GM21786 (cell line): ENCODE measurements at regions not wholly inside any gene's neighbourhood (a gene's known extent, or its start where the extent isn't known, plus 50 kb on each side); places are given as distances from the start of the nearest gene placed in this dataset.

Source experiments
- ATAC-seq: cut with Tn5 transposase; IDR thresholded peaks from one replicate; pipeline ENCODE4 v1.9.1; 2021; ENCODE audit not compliant: unreplicated experiment

DNA sequence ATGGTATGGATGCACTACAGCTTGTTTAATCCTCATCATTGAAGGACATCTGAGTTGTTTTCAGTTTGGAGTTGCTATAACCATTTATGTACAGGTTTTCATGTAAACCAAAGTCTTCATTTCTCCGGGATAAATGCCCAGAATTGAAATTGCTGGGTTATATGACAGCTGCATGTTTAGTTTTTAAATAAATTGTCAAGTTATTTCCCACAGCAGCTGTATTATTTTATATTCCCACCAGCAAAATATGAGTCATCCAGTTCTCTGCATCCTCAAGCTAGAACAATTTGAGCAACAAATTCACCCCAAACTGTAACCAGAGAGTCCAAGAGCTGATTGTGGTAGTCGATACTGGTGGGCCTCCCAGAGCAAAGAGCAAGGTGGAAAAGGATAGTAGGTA, 125.6 kb upstream of the PRNP start:
- ATAC-seq: no peak

- ATAC-seq: no peak
Measured at GRCh38 chr20:4559906-4560305, 126.3 kb upstream of the PRNP start.

GRCh38 chr20:4559106-4559505, 127.2 kb upstream of the PRNP start:
- ATAC-seq: no peak

- no peak for ATAC-seq
Measured at GRCh38 chr20:4556781-4557180, 129.5 kb upstream of the PRNP start.

DNA sequence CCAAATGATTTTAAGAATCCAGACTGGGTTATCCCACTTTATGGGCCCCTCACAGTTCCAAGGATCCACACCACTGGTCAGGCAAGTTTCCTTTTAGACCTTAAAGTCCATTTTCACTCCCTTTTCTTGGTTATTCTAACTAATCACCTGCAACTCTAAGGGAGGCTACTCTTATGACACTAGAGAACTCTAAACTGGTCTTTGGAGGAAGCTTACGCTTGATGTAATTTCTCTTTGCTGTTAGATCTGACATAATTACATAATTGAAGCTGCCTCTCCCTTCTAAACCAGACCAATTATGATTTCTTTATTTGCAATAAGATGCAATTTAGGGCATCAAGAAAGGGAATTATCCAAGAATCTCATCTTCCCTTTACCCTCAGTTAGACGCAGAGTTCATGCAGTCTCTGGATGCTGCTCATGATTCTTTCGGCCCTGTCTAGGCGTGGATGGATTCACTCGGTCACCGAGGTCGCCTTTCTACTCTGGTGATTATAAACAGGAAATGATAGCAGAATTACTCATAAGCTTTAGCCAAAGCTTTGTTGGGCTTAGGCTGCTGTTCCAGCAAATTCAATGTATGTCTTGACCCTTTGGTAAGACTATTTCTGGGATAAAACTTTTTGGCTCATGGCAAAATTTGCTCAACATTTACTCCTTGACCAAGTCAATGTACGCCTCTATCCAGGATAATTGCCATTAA, 130.9 kb upstream of the PRNP start:
- no peak for ATAC-seq

DNA sequence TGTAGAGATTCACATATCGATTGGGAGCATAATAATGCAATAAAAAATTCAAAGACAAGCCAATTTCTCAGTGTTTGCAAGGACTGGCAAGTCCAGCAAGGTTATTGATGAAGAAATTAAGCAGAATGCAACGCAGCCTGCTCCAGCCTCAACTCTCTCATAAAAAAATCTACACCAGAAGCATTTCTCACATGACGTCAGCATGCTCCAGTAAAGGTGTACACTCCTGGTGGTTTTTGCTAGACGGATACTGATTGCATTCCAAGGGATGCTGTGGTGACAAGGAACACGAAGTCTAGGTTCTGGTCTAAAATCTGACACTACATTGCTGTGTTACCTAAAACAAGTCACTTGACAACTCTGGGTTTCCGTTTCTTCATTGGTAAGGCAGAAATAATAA, 131.9 kb upstream of the PRNP start:
- no peak for ATAC-seq

DNA sequence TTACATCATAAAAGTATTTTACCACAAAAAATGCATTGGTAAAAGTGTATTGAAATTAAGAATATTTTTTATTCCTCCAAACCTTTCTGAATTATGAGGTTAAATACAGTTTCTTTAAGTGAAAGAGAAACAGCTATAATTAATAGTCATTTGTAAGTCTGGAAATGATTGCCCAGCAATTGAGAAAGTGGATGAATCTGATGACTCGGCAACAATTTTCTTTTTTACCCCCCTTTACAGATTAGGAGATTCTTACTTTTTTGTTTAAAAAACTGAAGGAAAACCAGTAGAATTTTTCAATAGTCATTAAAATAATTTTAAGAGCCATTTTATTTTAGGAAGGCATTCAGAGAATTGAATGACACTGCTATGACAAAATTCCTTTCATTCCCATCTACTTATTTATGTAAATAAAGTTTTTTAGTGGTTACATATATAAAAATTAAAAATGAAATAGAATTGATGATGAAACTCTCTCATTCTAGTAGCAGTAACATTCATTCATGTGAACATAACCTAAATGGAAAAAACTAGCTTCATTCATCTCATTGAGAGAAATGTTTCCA, 134.1 kb upstream of the PRNP start:
- ATAC-seq: no peak

DNA sequence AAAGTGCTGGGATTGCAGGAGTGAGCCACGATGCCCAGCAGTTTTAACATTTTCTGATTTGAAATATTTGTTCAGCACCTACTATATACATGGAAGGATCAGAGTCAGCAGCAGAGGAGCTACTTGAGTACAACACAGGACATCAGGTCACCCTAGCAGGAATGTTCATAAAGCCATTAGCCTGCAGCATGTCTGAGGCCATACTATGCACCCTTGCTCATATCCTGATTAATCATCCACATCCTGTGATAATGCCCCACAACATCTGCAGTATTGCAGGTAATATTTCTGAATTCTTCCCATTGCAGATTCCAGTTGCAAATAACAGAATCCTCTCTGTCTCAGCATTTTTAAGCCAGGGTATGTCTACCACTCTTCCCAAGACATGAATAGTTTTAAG, 135.5 kb upstream of the PRNP start:
- no peak for ATAC-seq

DNA sequence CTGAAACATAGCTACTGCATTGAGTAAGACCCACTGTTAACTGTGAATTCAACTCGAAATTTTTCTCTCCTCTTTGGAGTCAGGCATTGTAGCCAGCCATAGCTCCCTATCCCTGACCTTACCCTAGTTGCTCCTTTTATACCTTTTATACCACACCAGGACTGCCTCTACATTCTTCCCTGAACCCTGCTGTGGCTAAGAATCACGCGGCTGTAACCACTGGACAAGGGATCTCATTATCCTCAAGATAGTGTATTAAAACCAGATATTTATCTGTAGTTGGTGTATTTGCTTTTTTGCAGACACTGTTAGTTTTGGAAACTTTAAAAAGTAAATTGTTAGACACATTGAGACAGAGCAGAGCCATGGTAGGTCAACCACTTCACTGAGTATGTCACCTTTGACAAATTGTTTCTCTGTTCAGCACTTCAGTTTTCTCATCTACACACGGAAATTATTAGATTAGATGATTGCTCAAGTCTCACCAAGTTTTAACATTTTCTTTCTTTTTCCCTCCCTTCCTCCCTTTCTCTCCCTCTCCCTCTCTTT, 136.5 kb upstream of the PRNP start:
- no peak for ATAC-seq

DNA sequence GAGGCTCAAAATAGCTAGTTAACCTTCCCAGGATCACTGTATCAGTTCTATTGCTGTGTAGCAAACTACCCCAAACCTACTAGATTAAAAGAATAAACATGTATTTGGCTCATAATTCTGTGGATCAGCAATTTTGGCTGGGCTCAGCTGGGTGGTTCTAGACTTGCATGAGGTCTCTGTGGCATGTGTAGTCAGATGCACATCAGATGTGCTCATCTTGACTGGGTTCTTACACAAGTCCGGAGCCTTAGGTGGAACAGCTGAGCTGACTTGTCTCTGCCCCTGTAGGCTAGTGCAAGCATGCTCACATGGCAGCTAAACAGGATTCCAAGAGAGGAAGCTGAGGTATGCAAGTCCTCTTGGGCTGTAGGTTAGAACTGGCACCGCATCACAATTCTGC, 137.7 kb upstream of the PRNP start:
- ATAC-seq: no peak

- no peak for ATAC-seq
Measured at GRCh38 chr20:4546786-4547185, 139.5 kb upstream of the PRNP start.

DNA sequence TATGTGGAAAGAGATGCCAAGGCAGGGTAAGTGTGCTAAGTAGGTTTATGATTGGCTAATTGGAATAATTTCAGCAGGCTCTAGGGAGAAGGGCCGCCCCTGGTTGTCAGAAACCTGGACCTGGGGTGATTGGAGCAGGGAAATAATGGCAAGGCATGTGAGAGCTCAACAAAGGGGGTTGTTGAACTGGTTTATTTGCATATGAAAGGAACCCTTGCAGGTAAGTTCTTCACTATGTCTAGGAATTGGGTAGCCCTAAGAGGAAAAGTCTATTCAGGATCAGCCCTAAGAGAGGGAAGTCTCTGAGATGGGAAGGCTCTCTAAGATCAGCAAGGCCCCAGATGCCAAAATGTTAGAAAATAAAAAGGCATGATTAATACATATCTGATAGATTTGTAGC, 139.9 kb upstream of the PRNP start:
- no peak for ATAC-seq

DNA sequence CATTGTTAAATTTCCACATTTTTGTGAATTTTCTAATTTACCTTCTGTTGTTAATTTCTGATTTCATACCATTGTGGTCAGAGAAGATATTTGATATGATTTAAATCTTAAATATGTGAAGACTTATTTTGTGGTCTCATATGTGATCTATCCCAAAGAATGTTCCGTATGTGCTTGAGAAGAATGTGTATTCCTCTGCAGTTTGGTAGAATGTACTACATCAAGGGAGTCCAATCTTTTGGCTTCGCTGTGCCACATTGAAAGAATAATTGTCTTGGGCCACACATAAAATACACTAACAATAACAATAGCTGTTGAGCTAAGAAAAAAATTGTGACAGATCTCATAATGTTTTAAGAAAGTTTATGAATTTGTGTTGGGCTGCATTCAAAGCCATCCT, 140.7 kb upstream of the PRNP start:
- ATAC-seq: no peak

DNA sequence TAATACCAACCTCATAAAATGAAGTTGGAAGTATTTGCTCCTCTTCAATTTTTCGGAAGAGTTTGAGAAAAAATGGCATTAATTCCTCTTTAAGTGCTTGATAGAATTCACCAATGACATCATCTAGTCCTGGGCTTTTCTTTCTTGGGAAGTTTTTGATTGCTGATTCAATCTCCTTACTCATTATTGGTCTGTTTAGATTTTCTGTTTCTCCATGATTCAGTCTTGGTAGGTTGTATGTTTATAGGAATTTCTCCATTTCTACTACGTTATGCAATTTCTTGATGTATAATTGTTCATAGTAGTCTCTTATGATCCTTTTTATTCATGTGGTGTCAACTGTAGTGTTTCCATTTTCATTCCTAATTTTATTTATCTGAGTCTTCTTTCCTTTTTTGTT, 141.5 kb upstream of the PRNP start:
- ATAC-seq: no peak

GRCh38 chr20:4542270-4542669, 144.0 kb upstream of the PRNP start:
- ATAC-seq: no peak

DNA sequence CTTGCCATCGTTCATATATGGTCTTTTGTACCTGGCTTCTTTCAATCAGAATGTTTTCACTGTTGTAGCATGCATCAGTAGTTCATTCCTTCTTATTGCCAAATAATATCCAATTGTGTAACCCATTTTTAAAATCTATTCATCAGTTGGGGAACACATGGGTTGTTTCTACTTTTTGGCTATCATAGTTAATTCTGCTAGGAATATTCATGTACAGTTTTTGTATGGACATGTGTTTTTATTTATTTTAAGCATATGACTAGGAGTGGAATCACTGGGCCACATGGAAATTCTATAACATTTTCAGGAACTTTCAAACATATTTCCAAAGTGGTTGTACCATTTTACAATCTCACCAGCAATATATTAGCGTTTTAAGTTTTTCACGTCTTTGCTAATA, 151.9 kb upstream of the PRNP start:
- ATAC-seq: no peak

DNA sequence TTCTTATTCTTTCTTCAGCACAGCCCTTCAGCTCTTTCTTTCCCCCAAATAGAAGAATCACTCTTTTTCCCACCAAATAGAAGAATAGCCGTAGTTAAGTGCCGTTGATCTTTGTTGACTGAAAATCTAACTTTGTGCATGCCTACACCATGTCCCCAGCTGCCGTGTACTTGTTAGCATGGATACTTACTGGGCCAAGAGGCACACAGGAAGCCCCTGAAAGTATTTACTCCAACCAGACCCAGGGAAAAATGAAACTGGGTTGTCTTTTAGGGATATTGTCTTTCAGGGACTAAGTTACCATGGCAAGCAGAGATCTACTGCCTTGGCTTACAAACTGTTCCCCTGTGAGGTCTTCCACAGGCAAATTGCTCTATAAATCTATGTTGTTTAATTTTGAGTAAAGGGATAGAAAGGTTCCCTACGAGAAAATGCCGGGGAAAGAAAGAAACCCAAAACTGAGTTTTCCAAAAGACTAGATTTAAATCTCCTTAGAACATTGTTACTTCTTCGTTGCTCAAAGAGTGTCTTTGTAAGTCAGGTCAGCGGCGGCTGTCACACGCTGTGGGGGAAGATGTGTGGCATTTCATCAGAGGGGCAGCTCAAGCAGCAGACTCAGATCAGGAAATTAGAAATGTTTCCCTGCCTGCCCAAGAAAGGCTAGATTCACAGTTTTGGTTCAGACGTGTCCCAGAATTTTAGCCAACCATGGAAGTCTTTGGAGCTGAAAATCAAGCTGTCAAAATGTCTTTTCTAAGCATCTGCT, 152.7 kb upstream of the PRNP start:
- no peak for ATAC-seq

DNA sequence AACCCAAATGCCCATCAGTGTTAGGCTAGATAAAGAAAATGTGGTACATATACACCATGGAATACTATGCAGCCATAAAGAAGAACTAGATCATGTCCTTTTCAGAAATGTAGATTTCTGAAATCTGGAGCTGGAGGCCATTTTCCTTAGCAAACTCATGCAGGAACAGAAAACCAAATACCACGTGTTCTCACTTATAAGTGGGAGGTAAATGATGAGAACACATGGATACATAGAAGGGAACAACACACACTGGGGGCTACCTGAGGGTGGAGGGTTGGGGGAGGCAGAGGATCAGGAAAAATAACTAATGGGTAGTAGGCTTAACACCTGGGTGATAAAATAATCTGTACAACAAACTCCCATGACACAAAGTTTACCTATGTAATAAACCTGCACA, 153.5 kb upstream of the PRNP start:
- ATAC-seq: no peak

DNA sequence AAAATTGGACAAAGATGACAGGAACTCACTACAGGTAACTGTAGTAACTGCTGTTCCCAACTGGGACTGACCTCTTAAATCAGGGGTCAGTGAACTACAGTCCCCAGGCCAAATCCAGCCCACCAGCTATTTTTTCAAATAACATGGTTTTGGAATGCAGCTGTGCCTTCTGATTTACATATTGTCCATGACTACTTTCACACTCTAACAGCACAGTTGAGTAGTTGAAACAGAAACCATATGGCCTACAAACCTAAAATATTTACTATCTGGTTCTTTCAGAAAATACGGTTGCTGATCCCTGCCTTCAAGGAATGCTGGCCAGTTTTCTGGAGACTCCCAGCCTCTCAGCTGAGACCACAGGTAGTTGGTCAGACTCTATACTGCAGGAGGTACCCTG, 161.5 kb upstream of the PRNP start:
- no peak for ATAC-seq

DNA sequence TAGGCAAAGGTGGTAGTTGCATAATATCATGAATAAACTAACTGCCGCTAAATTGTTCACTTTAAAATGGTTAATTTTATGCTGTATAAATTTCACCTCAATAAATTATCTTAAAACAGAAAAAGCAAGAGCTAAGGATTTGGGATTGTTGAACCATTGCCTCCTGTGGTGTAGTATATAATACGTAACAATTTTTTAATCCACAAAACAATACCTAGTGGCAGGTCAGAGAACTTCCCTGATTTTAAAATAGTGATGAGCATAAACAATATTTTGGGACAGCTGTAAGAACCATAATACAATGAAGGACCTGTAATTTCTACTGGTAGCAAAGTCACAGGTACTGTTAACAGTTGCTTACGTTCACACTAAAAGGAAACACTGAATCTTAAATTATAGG, 161.9 kb upstream of the PRNP start:
- ATAC-seq: no peak

- ATAC-seq: no peak
Measured at GRCh38 chr20:4522310-4522709, 163.9 kb upstream of the PRNP start.
